Prostate gland (tissue), 2 donors: ENCODE measurements at regions not wholly inside any gene's neighbourhood (a gene's known extent, or its start where the extent isn't known, plus 50 kb on each side); places are given as distances from the start of the nearest gene placed in this dataset.

Source experiments
- CTCF ChIP-seq, 4 experiments: fragments of 200-600 bp in 2 of 4; fragments of 450-650 bp in 2 of 4; sonication (generic) in 2 of 4; IDR thresholded peaks; 1 replicate in 3 of 4; 2 replicates in 1 of 4; pipeline ENCODE4 v1.5.1; 2016 to 2019; ENCODE audit warnings: antibody characterized with exemption in 4 of 4, mild to moderate bottlenecking in 2 of 4, moderate library complexity in 2 of 4
- POLR2A ChIP-seq: fragments of 450-650 bp; IDR thresholded peaks from one replicate; pipeline ENCODE4 v1.6.1; 2016; ENCODE audit warnings: antibody characterized with exemption, mild to moderate bottlenecking
- POLR2AphosphoS5 ChIP-seq: sonication (generic); formaldehyde crosslinking; IDR thresholded peaks from one replicate; pipeline ENCODE4 v1.6.1; 2017; ENCODE audit warnings: antibody characterized with exemption

- TF ChIP-seq CTCF (IDR thresholded peaks at IDR 0.05) = no peak
- no peak for TF ChIP-seq POLR2A
- TF ChIP-seq POLR2AphosphoS5 = no peak
These were observed 96.6 kb upstream of the GUCY1A1 start for GRCh38 chr4:155569960-155570515.
